ENCODE measurements at regions not wholly inside any gene's neighbourhood (a gene's known extent, or its start where the extent isn't known, plus 50 kb on each side); places are given as distances from the start of the nearest gene placed in this dataset.

DNA sequence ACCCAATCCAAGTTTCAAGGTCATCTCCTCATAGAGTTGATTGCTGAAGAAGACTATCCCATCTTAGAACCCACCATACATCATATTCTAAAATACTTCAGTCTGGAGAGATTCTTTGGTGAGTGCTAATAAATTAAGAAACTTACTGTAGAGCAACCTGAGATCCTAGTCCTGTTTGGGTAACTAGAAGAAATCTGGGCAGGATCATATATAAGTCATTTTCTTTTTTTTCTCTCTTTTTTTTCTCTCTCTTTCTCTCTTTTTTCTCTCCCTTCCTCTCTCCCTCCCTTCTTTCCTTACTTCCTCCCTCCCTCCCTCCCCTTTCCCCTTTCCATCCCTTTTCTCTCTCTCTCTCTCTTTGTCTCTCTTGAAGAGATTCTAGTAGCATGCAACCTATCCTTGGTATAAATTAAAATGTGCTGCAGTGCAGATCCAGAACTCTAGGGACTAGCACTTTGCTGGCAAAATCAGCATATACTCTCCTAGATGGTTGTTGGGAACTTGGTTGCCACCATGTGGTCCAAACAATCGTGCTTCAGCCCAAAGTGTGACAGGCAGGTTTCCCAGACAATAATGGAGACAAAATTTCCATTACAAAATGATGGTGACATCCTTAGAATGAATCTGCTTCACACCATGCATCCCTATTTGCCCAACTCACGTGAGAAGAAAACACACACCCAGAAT, 399.4 kb upstream of the CELF4 start:
- TF ChIP-seq LEF1 (IDR thresholded peaks at IDR 0.05; ENCODE audit: borderline replicate concordance) (no peak), ELF4 (IDR thresholded peaks at IDR 0.05) (no peak), L3MBTL2 (conservative IDR thresholded peaks at IDR 0.05) (no peak), TARDBP (IDR thresholded peaks at IDR 0.05) (no peak), PKNOX1 (IDR thresholded peaks at IDR 0.05) (no peak), FOXK2 (IDR thresholded peaks at IDR 0.05) (no peak), SUZ12 (IDR thresholded peaks at IDR 0.05) (no peak), CTBP1 (IDR thresholded peaks at IDR 0.05; ENCODE audit: borderline replicate concordance) (no peak), FOXM1 (IDR thresholded peaks at IDR 0.05; ENCODE audit: borderline replicate concordance) (no peak), HDGF (IDR thresholded peaks at IDR 0.05; ENCODE audit: borderline replicate concordance) (no peak), BHLHE40 (IDR thresholded peaks at IDR 0.05; ENCODE audit: borderline replicate concordance) (no peak), SP1 (IDR thresholded peaks at IDR 0.05) (no peak), ZNF384 (IDR thresholded peaks at IDR 0.05) (no peak), ARNT (IDR thresholded peaks at IDR 0.05) (no peak), NFRKB (IDR thresholded peaks at IDR 0.05) (no peak), FOXA1 (IDR thresholded peaks at IDR 0.05) (no peak)
- ChIA-PET POLR2A (no interaction called here), CTCF (no interaction called here)
- no peak for DNase-seq (ENCODE audit: extremely low spot score)

DNA sequence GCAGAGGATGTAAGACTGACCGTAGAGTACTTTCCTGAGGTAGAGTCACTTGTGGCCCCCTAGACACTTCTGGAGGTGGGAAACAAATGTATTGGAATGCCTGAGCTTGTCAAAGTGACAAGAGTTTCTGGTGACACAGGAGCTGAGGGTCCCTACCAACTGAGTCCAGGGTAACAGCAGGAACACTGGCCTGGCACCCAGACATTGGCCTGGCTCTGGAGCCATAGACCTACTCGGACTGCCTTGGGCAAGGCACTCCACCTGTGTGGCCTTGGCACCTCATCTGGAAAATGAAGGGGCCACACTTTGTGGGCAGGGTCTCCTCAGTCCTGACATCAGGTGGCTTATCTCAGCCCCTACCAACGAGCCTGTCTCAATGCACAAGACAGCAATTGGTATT, 398.2 kb upstream of the CELF4 start:
- DNase-seq (ENCODE audit: extremely low spot score) = no peak
- CTCF ChIA-PET = no interaction called here
- POLR2A ChIA-PET = no interaction called here
- TF ChIP-seq CTBP1 (IDR thresholded peaks at IDR 0.05; ENCODE audit: borderline replicate concordance) = no peak
- no peak for TF ChIP-seq LEF1 (IDR thresholded peaks at IDR 0.05; ENCODE audit: borderline replicate concordance)
- no peak for TF ChIP-seq BHLHE40 (IDR thresholded peaks at IDR 0.05; ENCODE audit: borderline replicate concordance)
- no peak for TF ChIP-seq HDGF (IDR thresholded peaks at IDR 0.05; ENCODE audit: borderline replicate concordance)
- no peak for TF ChIP-seq SP1 (IDR thresholded peaks at IDR 0.05)
- no peak for TF ChIP-seq SUZ12 (IDR thresholded peaks at IDR 0.05)
- TF ChIP-seq TARDBP (IDR thresholded peaks at IDR 0.05) = no peak
- TF ChIP-seq PKNOX1 (IDR thresholded peaks at IDR 0.05) = no peak
- no peak for TF ChIP-seq FOXK2 (IDR thresholded peaks at IDR 0.05)
- TF ChIP-seq NFRKB (IDR thresholded peaks at IDR 0.05) = no peak
- TF ChIP-seq FOXA1 (IDR thresholded peaks at IDR 0.05) = no peak
- TF ChIP-seq FOXM1 (IDR thresholded peaks at IDR 0.05; ENCODE audit: borderline replicate concordance) = no peak

GRCh38 chr18:37962316-37962966, 396.8 kb upstream of the CELF4 start:
- POLR2A ChIA-PET = no interaction called here
- CTCF ChIA-PET = no interaction called here
- no peak for TF ChIP-seq FOXA1 (IDR thresholded peaks at IDR 0.05)
- TF ChIP-seq LEF1 (IDR thresholded peaks at IDR 0.05; ENCODE audit: borderline replicate concordance) = no peak
- TF ChIP-seq TARDBP (IDR thresholded peaks at IDR 0.05) = no peak
- TF ChIP-seq BHLHE40 (IDR thresholded peaks at IDR 0.05; ENCODE audit: borderline replicate concordance) = no peak
- TF ChIP-seq ARNT (IDR thresholded peaks at IDR 0.05) = no peak
- no peak for TF ChIP-seq NFRKB (IDR thresholded peaks at IDR 0.05)
- TF ChIP-seq HDGF (IDR thresholded peaks at IDR 0.05; ENCODE audit: borderline replicate concordance) = no peak
- TF ChIP-seq SUZ12 (IDR thresholded peaks at IDR 0.05) = no peak
- TF ChIP-seq L3MBTL2 (conservative IDR thresholded peaks at IDR 0.05) = no peak
- no peak for TF ChIP-seq PKNOX1 (IDR thresholded peaks at IDR 0.05)
- no peak for TF ChIP-seq FOXK2 (IDR thresholded peaks at IDR 0.05)
- no peak for TF ChIP-seq ZNF384 (IDR thresholded peaks at IDR 0.05)
- no peak for TF ChIP-seq FOXM1 (IDR thresholded peaks at IDR 0.05; ENCODE audit: borderline replicate concordance)
- TF ChIP-seq ELF4 (IDR thresholded peaks at IDR 0.05) = no peak
- no peak for TF ChIP-seq CTBP1 (IDR thresholded peaks at IDR 0.05; ENCODE audit: borderline replicate concordance)
- no peak for TF ChIP-seq SP1 (IDR thresholded peaks at IDR 0.05)
- no peak for DNase-seq (ENCODE audit: extremely low spot score)

GRCh38 chr18:37958499-37958898, 392.9 kb upstream of the CELF4 start:
- CTCF ChIA-PET = no interaction called here
- POLR2A ChIA-PET = no interaction called here
- TF ChIP-seq L3MBTL2 (conservative IDR thresholded peaks at IDR 0.05) (no peak), CTBP1 (IDR thresholded peaks at IDR 0.05; ENCODE audit: borderline replicate concordance) (no peak), SUZ12 (IDR thresholded peaks at IDR 0.05) (no peak), FOXK2 (IDR thresholded peaks at IDR 0.05) (no peak), HDGF (IDR thresholded peaks at IDR 0.05; ENCODE audit: borderline replicate concordance) (no peak), SP1 (IDR thresholded peaks at IDR 0.05) (no peak), ELF4 (IDR thresholded peaks at IDR 0.05) (no peak), TARDBP (IDR thresholded peaks at IDR 0.05) (no peak)
- no peak for DNase-seq (ENCODE audit: extremely low spot score)

DNA sequence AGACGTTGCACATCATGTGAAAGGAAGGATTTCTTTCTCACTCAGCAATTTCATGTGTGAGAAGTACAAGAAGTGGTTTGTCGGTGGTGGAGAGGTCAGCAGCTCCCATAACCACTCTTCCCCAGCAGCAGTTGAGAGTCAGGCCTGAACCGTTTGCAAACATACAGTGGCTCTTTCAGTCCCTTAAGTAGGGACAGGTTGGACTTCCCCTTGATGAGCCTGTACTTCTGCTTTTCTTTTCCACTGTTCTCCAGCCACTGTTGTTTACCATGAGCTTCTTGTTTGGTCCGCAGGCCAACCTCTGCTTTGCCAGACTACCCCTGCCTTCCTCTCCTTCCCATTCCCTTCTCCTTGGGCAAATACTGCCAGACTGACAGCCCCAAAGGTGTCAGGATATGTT, 391.3 kb upstream of the CELF4 start:
- TF ChIP-seq BHLHE40 (IDR thresholded peaks at IDR 0.05; ENCODE audit: borderline replicate concordance) (no peak), PKNOX1 (IDR thresholded peaks at IDR 0.05) (no peak), SP1 (IDR thresholded peaks at IDR 0.05) (no peak), NFRKB (IDR thresholded peaks at IDR 0.05) (no peak), HDGF (IDR thresholded peaks at IDR 0.05; ENCODE audit: borderline replicate concordance) (no peak), ELF4 (IDR thresholded peaks at IDR 0.05) (no peak), LEF1 (IDR thresholded peaks at IDR 0.05; ENCODE audit: borderline replicate concordance) (no peak), FOXK2 (IDR thresholded peaks at IDR 0.05) (no peak), TARDBP (IDR thresholded peaks at IDR 0.05) (no peak), ARNT (IDR thresholded peaks at IDR 0.05) (no peak), FOXA1 (IDR thresholded peaks at IDR 0.05) (no peak), ZNF384 (IDR thresholded peaks at IDR 0.05) (no peak), CTBP1 (IDR thresholded peaks at IDR 0.05; ENCODE audit: borderline replicate concordance) (no peak), SUZ12 (IDR thresholded peaks at IDR 0.05) (no peak), FOXM1 (IDR thresholded peaks at IDR 0.05; ENCODE audit: borderline replicate concordance) (no peak), L3MBTL2 (conservative IDR thresholded peaks at IDR 0.05) (no peak)
- DNase-seq (ENCODE audit: extremely low spot score) = no peak

More for the DNA sequence above, 391.3 kb upstream of the CELF4 start:
- POLR2A ChIA-PET = no interaction called here
- CTCF ChIA-PET = no interaction called here

All from HEK293T (cell line).